Ascending aorta (tissue), 2 donors: ENCODE measurements at regions not wholly inside any gene's neighbourhood (a gene's known extent, or its start where the extent isn't known, plus 50 kb on each side); places are given as distances from the start of the nearest gene placed in this dataset.

ENCODE experiments used
- DNase-seq, 2 donors: peaks; one replicate each; pipeline ENCODE4 v3.0.0-alpha.2; 2019; ENCODE audit warnings: low spot score in 2 of 2
- H3K27ac ChIP-seq, 2 donors: fragments of 200-600 bp; sonication (generic); one replicate each; pipeline ENCODE4 v1.5.1; 2016 to 2017; ENCODE audit warnings: mild to moderate bottlenecking in 1 of 2
- H3K27me3 ChIP-seq: fragments of 200-600 bp; sonication (generic); one replicate; pipeline ENCODE4 v1.5.1; 2017
- H3K36me3 ChIP-seq, 2 donors: fragments of 200-600 bp; sonication (generic); one replicate each; pipeline ENCODE4 v1.5.1; 2016
- H3K4me1 ChIP-seq, 2 donors: fragments of 200-600 bp; sonication (generic); one replicate each; pipeline ENCODE4 v1.5.1; 2016 to 2017; ENCODE audit warnings: mild to moderate bottlenecking in 1 of 2
- H3K4me3 ChIP-seq, 2 donors: fragments of 200-600 bp; sonication (generic); one replicate each; pipeline ENCODE4 v1.5.1; 2016 to 2017; ENCODE audit warnings: mild to moderate bottlenecking in 1 of 2
- H3K9me3 ChIP-seq, 2 donors: fragments of 200-600 bp; sonication (generic); one replicate each; pipeline ENCODE4 v1.5.1; 2016
- CTCF ChIP-seq, 3 experiments: fragments of 200-600 bp in 2 of 3; fragments of 450-650 bp in 1 of 3; sonication (generic) in 2 of 3; IDR thresholded peaks; one replicate each; pipeline ENCODE4 v1.5.1; 2016 to 2019; ENCODE audit warnings: antibody characterized with exemption in 3 of 3, mild to moderate bottlenecking in 1 of 3, moderate library complexity in 1 of 3
- intact Hi-C: fragments of 100-400 bp; cut with DNase I; formaldehyde crosslinking; loops from one replicate; pipeline ENCODE4 v1.15.1; 2023

DNA sequence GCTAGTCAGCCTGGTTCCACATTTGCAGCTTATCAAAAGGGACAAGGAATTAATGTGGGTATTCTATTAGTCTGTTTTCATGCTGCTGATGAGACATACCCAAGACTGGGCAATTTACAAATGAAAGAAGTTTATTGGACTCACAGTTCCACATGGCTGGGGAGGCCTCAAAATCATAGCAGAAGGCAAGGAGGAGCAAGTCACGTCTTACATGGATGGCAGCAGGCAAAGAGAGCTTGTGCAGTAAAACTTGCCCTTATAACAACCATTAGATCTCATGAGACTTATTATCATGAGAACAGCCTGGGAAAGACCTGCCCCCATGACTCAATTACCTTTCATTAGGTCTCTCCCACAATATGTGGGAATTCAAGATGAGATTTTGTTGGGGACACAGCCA lies 689.1 kb upstream of the MARCKS start:
- DNase-seq: no peak
- Histone ChIP-seq H3K27me3 (no peaks in the 10 kb centered on the region), H3K27ac (no peak overlapping the region), H3K9me3 (no peaks in the 10 kb centered on the region), H3K4me1 (peaks cover 0 to 7% of the 10 kb centered on the region in 2 donors), H3K36me3 (no peaks in the 10 kb centered on the region), H3K4me3 (no peak overlapping the region)
- TF ChIP-seq CTCF (IDR thresholded peaks at IDR 0.05): no peak
- intact Hi-C loops: no loop called here

DNA sequence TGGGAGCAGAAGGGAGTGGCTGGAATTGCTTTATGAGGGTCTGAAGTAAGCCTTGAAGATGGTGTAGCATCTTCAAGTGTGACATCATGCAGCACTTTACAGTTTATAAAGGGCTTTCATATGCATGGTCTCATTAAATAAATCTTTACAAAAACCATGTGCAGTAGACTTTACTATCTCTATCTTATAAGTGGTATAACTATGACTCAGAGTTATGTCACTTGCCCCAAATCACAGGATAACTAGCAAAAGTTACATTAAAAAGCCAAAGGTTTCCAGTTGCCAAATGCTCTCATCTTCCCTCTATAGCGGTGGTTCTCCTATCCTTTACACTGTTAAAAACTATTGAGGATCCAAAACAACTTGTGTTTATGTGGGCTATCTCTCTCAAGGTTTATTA lies 687.7 kb upstream of the MARCKS start:
- no peaks in the 10 kb centered on the region for H3K9me3 ChIP-seq
- intact Hi-C loops: no loop called here
- H3K4me3 ChIP-seq: no peak overlapping the region
- H3K27ac ChIP-seq: no peak overlapping the region
- no peaks in the 10 kb centered on the region for H3K36me3 ChIP-seq
- H3K4me1 ChIP-seq: peaks cover 0 to 7% of the 10 kb centered on the region in 2 donors
- no peaks in the 10 kb centered on the region for H3K27me3 ChIP-seq
- TF ChIP-seq CTCF (IDR thresholded peaks at IDR 0.05): no peak
- DNase-seq: no peak

GRCh38 chr6:113170454-113170853 lies 686.7 kb upstream of the MARCKS start:
- intact Hi-C loops: no loop called here

GRCh38 chr6:113171882-113172281 lies 685.3 kb upstream of the MARCKS start:
- H3K27me3 ChIP-seq: no peaks in the 10 kb centered on the region
- DNase-seq: no peak
- no peaks in the 10 kb centered on the region for H3K9me3 ChIP-seq
- H3K4me1 ChIP-seq: peaks cover 0 to 7% of the 10 kb centered on the region in 2 donors
- intact Hi-C loops: no loop called here
- H3K27ac ChIP-seq: no peak overlapping the region
- H3K4me3 ChIP-seq: no peak overlapping the region
- TF ChIP-seq CTCF (IDR thresholded peaks at IDR 0.05): no peak
- no peaks in the 10 kb centered on the region for H3K36me3 ChIP-seq

More at GRCh38 chr6:113170454-113170853, 686.7 kb upstream of the MARCKS start:
- no peak overlapping the region for H3K4me3 ChIP-seq
- H3K4me1 ChIP-seq: peaks cover 0 to 7% of the 10 kb centered on the region in 2 donors
- H3K36me3 ChIP-seq: no peaks in the 10 kb centered on the region
- no peak overlapping the region for H3K27ac ChIP-seq
- H3K27me3 ChIP-seq: no peaks in the 10 kb centered on the region
- no peak for DNase-seq
- H3K9me3 ChIP-seq: no peaks in the 10 kb centered on the region
- no peak for TF ChIP-seq CTCF (IDR thresholded peaks at IDR 0.05)

- TF ChIP-seq CTCF (IDR thresholded peaks at IDR 0.05): no peak
- Histone ChIP-seq H3K36me3 (no peaks in the 10 kb centered on the region), H3K9me3 (no peaks in the 10 kb centered on the region), H3K27ac (no peak overlapping the region), H3K4me1 (peaks cover 0 to 7% of the 10 kb centered on the region in 2 donors), H3K4me3 (no peak overlapping the region), H3K27me3 (no peaks in the 10 kb centered on the region)
- DNase-seq: no peak
- intact Hi-C loops: no loop called here
Measured at GRCh38 chr6:113172531-113172966, 684.6 kb upstream of the MARCKS start.

DNA sequence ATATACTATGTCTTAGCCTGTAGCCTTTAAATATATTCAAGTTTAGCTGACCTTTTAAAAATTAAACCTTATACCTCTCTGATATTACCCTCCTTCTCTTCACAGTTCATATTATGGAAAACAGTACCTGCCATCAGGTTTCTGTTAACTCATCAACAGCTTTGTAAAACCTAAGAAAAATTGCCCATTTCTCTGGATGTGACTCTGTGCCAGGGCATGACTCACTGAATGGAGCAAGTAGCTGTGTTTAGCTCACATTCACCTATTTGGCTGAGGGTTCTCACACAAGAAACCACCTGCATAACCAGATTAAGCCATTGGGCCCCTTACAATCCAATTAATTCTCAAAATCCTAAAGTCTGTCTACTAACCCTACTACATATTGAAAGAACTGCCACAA lies 678.8 kb upstream of the MARCKS start:
- no peak for TF ChIP-seq CTCF (IDR thresholded peaks at IDR 0.05)
- no peaks in the 10 kb centered on the region for H3K9me3 ChIP-seq
- no peak overlapping the region for H3K4me3 ChIP-seq
- no peak overlapping the region for H3K27ac ChIP-seq
- no peaks in the 10 kb centered on the region for H3K27me3 ChIP-seq
- no peaks in the 10 kb centered on the region for H3K36me3 ChIP-seq
- DNase-seq: no peak
- H3K4me1 ChIP-seq: no peaks in the 10 kb centered on the region
- intact Hi-C loops: no loop called here
